ENCODE measurements at regions not wholly inside any gene's neighbourhood (a gene's known extent, or its start where the extent isn't known, plus 50 kb on each side); places are given as distances from the start of the nearest gene placed in this dataset.
A peak's percentile ranks its signal among the peaks of the same experiment; 100 is the strongest.

DNA sequence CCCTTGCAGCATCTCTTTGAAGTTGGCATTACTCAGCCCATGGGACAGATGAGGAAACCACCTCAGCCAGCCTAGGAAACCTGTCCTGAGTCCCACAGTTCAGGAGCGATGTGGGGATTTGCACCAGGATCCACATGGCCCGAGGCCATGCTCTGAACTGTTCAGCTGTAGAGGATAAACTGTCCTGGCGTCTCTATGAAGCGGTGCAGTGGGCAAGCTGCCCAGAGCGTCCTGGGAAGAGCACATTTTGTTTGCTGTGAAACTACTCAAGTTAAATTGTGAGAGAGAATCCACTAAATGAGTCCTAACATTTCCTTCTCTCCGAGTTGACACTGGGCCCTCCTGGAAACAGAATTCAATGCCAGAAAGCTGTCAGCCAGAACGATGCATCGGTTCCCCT, 276.6 kb upstream of the TNRC6C start:
- no peak overlapping the region for H3K4me3 Mint-ChIP-seq
- DNase-seq: no peak
- intact Hi-C loops (cut with micrococcal nuclease): no loop called here
- no peaks in the 10 kb centered on the region for H3K27me3 Mint-ChIP-seq
- H3K27ac Mint-ChIP-seq: no peak overlapping the region
- peaks cover 9% of the 10 kb centered on the region for H3K36me3 Mint-ChIP-seq (ENCODE audit: low read depth)
- no peaks in the 10 kb centered on the region for H3K9me3 Mint-ChIP-seq
- peaks cover under 1% of the 10 kb centered on the region for H3K4me1 Mint-ChIP-seq

DNA sequence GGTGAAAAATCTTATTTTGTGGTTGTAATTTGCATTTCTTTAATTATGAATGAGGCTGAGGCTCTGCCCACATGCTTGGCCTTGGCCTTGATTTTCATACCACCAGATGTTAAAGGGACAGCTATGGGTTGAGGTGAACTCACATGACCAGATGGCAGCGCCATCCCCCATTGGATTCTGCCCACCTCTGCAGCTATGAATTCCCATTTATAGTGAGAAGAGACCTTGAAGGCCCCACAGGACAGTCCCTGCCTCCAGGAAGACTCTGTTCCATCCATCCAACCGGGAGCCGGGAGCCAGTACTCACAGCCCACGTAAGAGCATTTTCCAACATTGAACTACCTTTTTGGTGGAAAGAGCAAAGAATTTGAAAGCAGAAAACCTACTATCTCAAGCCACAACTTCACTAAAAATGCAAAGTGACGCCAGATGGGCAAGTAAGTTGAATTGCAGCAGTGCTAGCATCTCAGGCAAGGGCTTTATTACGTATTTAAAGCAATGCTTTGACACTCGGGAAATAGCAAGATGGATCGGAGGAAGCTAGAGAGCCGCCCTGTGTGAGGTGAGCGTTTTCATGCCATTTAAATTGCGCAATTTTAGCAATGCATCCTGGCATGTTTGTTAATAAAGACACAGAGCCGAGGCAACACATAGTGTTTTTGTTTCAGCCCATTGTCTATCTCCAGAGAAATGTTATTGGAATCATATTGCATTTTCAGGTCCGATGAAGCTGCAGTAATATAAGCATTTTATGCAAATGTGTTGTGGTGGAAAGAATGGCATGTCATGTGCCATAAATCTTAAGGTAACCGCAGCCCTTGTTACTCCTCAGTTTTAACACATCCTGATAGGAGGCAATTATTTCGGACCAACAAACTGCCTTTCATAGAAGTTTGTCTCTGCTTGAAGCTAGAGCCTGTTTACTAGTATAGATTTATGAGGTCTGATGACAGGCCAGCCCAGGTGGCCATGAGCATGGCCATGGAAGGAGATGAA, 273.4 kb upstream of the TNRC6C start:
- H3K27me3 Mint-ChIP-seq: no peaks in the 10 kb centered on the region
- no peaks in the 10 kb centered on the region for H3K9me3 Mint-ChIP-seq
- peaks cover 2% of the 10 kb centered on the region for H3K36me3 Mint-ChIP-seq (ENCODE audit: low read depth)

DNA sequence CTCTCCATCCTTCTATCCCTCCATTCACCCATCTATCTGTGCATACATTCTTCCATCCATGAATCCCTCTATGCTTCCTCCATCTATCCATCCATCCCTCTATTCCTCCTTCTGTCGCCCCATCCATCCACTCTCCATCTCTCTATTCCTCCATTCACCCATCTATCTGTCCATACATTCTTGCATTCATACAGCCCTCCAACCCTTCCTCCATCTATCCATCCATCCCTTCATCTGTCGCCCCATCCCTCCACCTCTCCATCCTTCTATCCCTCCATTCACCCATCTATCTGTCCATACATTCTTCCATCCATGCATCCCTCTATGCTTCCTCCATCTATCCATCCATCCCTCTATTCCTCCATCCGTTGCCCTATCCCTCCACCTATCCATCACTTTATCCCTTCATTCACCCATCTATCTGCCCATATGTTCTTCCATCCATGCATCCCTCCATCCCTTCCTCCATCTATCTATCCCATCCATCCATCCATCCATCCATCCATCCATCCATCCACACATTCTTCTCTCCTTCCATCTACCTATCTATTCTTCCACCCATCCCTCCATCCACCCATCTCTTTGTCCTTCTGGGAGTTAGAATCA, 272.5 kb upstream of the TNRC6C start:
- peaks cover 8% of the 10 kb centered on the region for H3K4me1 Mint-ChIP-seq
- no peaks in the 10 kb centered on the region for H3K27me3 Mint-ChIP-seq
- no peak overlapping the region for H3K4me3 Mint-ChIP-seq
- intact Hi-C loops (cut with micrococcal nuclease): no loop called here
- H3K9me3 Mint-ChIP-seq: no peaks in the 10 kb centered on the region
- H3K36me3 Mint-ChIP-seq (ENCODE audit: low read depth): peaks cover 2% of the 10 kb centered on the region
- no peak overlapping the region for H3K27ac Mint-ChIP-seq
- DNase-seq: no peak

More for the DNA sequence above, 273.4 kb upstream of the TNRC6C start:
- Mint-ChIP-seq H3K4me1 (no peaks in the 10 kb centered on the region), H3K4me3 (no peak overlapping the region), H3K27ac (no peak overlapping the region)
- intact Hi-C loops (cut with micrococcal nuclease): no loop called here
- no peak for DNase-seq

DNA sequence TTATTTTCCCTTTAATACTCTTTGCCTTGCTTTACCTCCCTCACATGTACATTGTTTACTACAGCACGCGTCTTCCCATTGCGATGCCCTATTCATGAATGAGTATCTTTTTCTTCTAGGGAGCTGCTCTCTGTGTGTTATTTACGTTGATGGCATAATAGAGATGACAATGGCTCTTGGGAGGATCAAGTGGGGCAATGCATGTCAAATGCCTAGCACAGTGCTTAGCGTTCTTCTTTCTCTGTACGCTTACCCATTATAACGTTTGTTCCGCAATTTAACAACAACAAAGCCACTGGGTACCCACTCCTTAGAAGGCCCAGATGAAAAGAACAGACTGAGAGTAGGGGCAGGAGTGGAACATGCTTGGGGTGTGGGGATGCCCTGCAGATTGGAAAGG, 271.6 kb upstream of the TNRC6C start:
- intact Hi-C loops (cut with micrococcal nuclease): no loop called here
- H3K4me1 Mint-ChIP-seq: peaks cover 13% of the 10 kb centered on the region
- H3K27ac Mint-ChIP-seq: no peak overlapping the region
- H3K27me3 Mint-ChIP-seq: peaks cover 5% of the 10 kb centered on the region
- H3K4me3 Mint-ChIP-seq: no peak overlapping the region
- H3K9me3 Mint-ChIP-seq: no peaks in the 10 kb centered on the region
- no peak for DNase-seq
- H3K36me3 Mint-ChIP-seq (ENCODE audit: low read depth): peaks cover 2% of the 10 kb centered on the region

DNA sequence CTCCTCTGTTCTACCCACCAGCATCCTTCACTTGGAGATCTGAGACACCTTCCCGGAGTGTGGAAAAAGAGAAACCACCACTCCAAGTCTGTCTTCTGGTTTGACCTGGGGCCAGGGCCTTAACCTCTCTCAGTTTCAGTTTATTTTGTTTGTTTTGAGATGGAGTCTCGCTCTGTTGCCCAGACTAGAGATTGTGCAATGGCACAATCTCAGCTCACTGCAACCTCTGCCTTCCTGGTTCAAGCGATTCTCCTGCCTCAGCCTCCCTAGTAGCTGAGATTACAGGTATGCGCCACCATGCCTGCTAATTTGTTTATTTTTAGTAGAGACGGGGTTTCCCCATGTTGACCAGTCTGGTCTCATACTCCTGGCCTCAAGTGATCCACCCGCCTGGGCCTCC, 271.1 kb upstream of the TNRC6C start:
- intact Hi-C loops (cut with micrococcal nuclease): no loop called here

DNA sequence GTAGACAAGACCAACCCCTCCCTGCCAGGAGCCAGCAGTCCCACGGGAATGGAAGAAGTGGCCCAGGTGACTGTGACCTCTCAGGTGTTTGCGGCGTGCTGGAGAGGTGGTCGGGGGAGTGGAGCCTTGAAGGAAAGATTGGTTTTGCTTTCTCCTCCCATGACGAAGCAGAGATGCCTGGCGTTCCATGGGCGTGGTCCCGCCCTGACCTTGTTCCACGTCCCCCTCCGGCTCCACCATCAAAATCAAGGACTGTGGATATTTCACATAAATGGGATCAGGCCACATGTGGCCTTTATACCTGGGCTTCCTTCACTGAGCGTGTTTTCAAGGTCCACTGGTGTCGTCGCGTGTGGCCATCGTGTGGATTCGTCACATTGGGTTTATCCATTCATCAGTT, 270.6 kb upstream of the TNRC6C start:
- no peak overlapping the region for H3K27ac Mint-ChIP-seq
- no peak overlapping the region for H3K4me3 Mint-ChIP-seq
- H3K9me3 Mint-ChIP-seq: no peaks in the 10 kb centered on the region
- DNase-seq: no peak
- peaks cover 5% of the 10 kb centered on the region for H3K27me3 Mint-ChIP-seq
- intact Hi-C loops (cut with micrococcal nuclease): no loop called here
- peaks cover 2% of the 10 kb centered on the region for H3K36me3 Mint-ChIP-seq (ENCODE audit: low read depth)
- H3K4me1 Mint-ChIP-seq: peaks cover 21% of the 10 kb centered on the region

More for the DNA sequence above, 271.1 kb upstream of the TNRC6C start:
- Mint-ChIP-seq H3K4me1 (peaks cover 17% of the 10 kb centered on the region), H3K4me3 (no peak overlapping the region), H3K36me3 (ENCODE audit: low read depth) (peaks cover 2% of the 10 kb centered on the region), H3K9me3 (no peaks in the 10 kb centered on the region), H3K27ac (no peak overlapping the region), H3K27me3 (peaks cover 5% of the 10 kb centered on the region)
- no peak for DNase-seq

DNA sequence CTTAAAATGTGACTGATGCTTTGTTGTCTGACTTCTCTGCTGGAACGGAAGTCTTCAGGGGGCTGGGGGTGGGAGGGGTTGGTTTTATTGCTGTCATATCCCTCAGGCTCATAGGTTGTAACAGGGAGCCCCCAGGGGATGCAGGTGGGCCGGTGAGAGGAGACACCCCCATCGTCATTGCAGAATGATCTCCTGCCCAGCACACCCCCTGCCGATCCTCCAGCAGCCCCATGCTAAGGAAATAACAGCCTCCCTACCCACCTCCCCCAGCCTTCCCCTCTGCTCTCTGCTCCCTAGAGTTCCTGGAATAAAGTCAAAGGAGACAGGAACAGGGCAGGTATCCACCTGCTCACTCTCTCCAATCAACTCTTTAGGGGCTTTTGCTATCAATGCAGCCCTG, 270.1 kb upstream of the TNRC6C start:
- peaks cover 21% of the 10 kb centered on the region for H3K4me1 Mint-ChIP-seq
- no peak overlapping the region for H3K4me3 Mint-ChIP-seq
- DNase-seq: no peak
- intact Hi-C loops (cut with micrococcal nuclease): no loop called here
- peaks cover 5% of the 10 kb centered on the region for H3K27me3 Mint-ChIP-seq
- no peak overlapping the region for H3K27ac Mint-ChIP-seq
- H3K9me3 Mint-ChIP-seq: no peaks in the 10 kb centered on the region
- H3K36me3 Mint-ChIP-seq (ENCODE audit: low read depth): peaks cover 2% of the 10 kb centered on the region

DNA sequence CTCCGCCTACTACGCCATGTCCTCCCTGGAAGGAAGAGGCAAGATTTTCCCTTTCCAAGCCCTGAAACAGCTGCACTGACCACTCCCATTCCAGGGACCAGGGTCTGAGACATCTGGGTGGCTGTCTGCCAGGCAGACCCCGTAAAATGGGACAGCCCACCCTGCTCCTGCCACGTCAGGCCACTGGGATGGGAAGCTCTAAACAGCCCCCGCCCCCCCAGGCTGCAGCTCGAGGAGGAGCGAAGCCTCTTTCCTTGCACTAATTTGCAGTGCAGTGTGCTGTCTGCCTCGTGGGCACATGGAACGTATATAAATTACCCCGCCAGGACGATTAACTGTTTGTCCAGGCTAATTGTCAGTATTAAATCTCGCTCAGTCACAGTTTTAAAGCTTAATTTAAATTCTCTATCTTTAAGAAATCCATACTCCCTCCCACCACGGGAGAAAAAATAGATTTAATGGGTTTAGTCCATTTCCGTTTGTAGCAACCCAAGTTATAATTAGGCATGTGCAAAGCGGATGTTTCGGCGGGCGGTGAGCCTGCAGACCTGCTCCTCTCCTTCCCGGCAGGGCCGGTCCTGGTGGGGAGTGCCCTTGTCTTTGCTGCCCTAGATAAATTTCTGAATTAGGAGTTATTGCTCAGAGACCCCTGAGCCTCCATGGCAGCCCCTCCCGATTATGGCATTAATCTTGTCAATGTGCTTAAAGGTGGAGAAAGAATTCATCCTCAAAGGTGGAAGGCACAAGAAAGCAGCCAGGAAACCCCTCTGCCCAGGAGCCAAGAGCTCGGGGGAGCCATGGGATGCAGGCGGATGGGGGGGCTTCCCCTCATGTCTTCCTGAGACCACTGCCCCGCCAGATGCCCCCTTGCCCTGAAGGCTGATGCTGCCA, 268.0 kb upstream of the TNRC6C start:
- peak; percentile 68 for DNase-seq
- no peaks in the 10 kb centered on the region for H3K9me3 Mint-ChIP-seq
- peaks cover 2% of the 10 kb centered on the region for H3K36me3 Mint-ChIP-seq (ENCODE audit: low read depth)
- intact Hi-C loops (cut with micrococcal nuclease): no loop called here
- peaks cover 21% of the 10 kb centered on the region for H3K4me1 Mint-ChIP-seq
- H3K4me3 Mint-ChIP-seq: no peak overlapping the region
- H3K27me3 Mint-ChIP-seq: peaks cover 13% of the 10 kb centered on the region
- no peak overlapping the region for H3K27ac Mint-ChIP-seq

DNA sequence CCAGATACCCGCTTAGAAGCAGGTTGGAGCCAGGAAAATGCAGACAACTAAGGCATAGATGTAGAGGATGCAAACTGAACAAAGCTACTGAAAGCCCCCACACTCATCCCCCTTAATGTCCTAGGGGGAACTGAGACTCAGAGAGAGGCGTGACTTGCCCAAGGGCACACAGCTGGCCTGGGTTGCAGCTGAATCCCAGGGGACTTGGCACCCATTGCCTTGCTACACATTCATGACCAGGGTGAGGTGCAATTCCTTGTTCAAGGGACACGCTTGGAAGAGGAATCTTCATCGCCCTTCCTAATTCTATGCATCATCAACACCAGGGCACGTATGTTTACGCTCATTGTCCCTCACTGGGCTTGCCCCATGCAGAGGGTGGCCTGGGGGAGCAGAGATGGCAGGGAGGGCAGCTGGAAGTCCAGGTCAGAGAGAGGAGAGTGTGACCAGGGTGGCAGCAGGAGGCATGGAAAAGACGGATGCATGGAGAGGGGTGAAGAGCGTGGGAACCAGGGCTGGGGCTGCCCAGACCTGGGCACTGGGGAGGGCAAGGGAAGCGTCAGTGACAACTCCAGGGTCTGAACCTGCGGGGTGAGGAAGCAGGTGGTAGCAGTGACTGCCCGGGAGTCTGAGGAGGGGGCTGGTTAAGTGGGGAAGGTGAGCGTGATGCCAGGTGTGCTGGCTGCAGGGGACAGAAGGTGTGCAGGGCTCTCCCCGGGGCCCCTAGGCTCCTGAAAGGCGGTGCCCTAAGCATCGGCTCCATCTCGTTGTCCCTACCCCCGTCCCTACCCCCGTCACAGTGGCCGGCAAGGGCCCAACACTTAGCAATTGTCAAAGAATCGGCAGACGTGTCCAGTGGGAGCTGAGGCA, 267.1 kb upstream of the TNRC6C start:
- peaks cover 21% of the 10 kb centered on the region for H3K27me3 Mint-ChIP-seq
- H3K4me1 Mint-ChIP-seq: peaks cover 23% of the 10 kb centered on the region
- H3K4me3 Mint-ChIP-seq: no peak overlapping the region
- H3K36me3 Mint-ChIP-seq (ENCODE audit: low read depth): no peaks in the 10 kb centered on the region
- H3K9me3 Mint-ChIP-seq: no peaks in the 10 kb centered on the region
- intact Hi-C loops (cut with micrococcal nuclease): no loop called here
- no peak for DNase-seq
- no peak overlapping the region for H3K27ac Mint-ChIP-seq

DNA sequence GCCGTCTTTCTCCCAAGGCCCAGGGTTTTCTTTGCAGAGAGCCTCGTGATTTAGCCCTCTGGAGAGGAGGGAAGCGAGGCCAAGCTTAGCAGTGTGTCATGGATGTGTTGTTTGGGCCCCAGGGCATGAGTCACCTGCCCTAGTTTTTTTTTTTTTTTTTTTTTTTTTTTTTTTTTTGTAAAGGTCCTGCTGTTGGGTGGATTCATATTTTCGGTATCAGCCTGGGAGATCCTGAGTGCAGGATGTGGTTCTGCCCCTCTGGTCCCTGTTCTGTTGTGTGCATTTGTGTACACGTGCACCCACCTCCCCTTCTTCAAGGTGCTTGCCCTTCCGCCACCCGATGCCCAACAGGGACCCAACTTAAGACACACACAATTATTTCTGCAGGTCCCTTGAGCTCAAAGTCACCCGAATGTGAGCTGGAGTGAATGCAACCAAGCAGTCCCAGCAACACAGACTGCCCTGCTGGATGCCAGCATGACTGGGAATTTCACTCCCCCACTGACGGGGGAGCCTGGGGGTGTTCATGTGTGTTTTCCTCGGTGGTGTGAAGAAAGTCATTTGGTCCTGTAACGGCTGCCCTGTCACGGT, 265.8 kb upstream of the TNRC6C start:
- peaks cover 22% of the 10 kb centered on the region for H3K27me3 Mint-ChIP-seq
- intact Hi-C loops (cut with micrococcal nuclease): no loop called here
- H3K4me1 Mint-ChIP-seq: peaks cover 24% of the 10 kb centered on the region
- H3K36me3 Mint-ChIP-seq (ENCODE audit: low read depth): no peaks in the 10 kb centered on the region
- peak overlapping the region; percentile 4 for H3K27ac Mint-ChIP-seq
- H3K9me3 Mint-ChIP-seq: no peaks in the 10 kb centered on the region
- H3K4me3 Mint-ChIP-seq: no peak overlapping the region
- no peak for DNase-seq

DNA sequence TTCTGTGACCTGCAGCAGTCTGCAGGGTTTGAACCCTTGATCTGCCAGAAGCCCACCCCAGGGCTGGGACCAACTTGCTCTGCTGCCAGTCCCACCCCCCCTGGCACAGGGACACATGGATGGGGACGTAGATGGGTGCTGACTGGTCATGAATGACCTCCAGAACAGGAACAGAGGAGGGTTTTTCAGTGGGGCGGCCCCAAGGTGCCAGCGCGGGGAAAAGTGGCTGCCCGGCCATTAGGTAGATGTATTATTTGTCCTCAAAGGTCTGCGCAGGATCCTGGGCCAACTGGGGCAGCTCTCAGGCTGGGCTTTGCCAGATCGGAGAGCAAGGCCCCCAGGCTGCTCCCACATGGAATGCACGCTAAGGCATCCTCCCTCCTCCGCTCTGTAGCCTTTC, 265.2 kb upstream of the TNRC6C start:
- Mint-ChIP-seq H3K27ac (no peak overlapping the region), H3K27me3 (peaks cover 22% of the 10 kb centered on the region), H3K4me1 (peaks cover 24% of the 10 kb centered on the region), H3K4me3 (no peak overlapping the region), H3K9me3 (no peaks in the 10 kb centered on the region), H3K36me3 (ENCODE audit: low read depth) (no peaks in the 10 kb centered on the region)
- intact Hi-C loops (cut with micrococcal nuclease): no loop called here
- DNase-seq: no peak

DNA sequence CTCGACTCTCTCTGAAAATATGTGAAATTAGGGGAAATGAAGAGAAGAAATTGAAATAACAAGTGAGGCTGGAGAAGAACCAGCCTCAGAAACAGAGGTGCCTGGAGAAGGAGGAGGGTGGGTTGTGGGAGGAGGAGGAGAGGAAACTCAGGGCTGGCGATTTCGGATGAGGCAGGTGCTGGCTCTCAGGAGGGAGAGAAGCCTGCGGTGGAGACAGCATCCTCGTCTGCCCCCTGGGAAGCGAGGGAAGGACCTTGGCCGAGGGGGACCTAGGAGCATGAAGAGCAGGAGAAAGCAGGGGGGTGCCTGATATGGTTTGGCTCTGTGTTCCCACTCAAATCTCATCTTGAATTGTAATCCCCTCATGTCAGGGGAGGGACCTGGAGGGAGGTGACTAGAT, 264.7 kb upstream of the TNRC6C start:
- DNase-seq: no peak
- intact Hi-C loops (cut with micrococcal nuclease): no loop called here
- no peaks in the 10 kb centered on the region for H3K36me3 Mint-ChIP-seq (ENCODE audit: low read depth)
- H3K4me3 Mint-ChIP-seq: no peak overlapping the region
- H3K27ac Mint-ChIP-seq: no peak overlapping the region
- no peaks in the 10 kb centered on the region for H3K9me3 Mint-ChIP-seq
- peaks cover 24% of the 10 kb centered on the region for H3K4me1 Mint-ChIP-seq
- H3K27me3 Mint-ChIP-seq: peaks cover 26% of the 10 kb centered on the region

Measured in activated CD4-positive, alpha-beta T cell treated with anti-CD3 and anti-CD28 coated beads, Interleukin-2, amount 10 ng/mL, durations not matched to agents 24 days and 14 days (primary cell).